BJ (cell line): ENCODE measurements at regions not wholly inside any gene's neighbourhood (a gene's known extent, or its start where the extent isn't known, plus 50 kb on each side); places are given as distances from the start of the nearest gene placed in this dataset.
"Not testable (repeated sequence)": the region's sequence is repeated elsewhere in the genome, so short reads cannot be mapped to it uniquely, and the experiment has no call there.

Source experiments
- CTCF ChIA-PET: fragments of 350-600 bp; formaldehyde crosslinking; extraction: SDS; loops from one replicate; lab custom pipeline; 2021; ENCODE audit warnings: antibody characterized with exemption, inconsistent platforms; lab: Yijun Ruan, JAX
- POLR2A ChIA-PET: fragments of 300-600 bp; sonication (Branson Sonifier 250); formaldehyde crosslinking; extraction: SDS; loops from one replicate; lab custom pipeline; 2021; ENCODE audit warnings: antibody characterized with exemption; lab: Charles Lee
- DNase-seq: peaks from one replicate; pipeline ENCODE4 v3.0.0-alpha.2; 2011; ENCODE audit warnings: low read depth
- H3K27me3 ChIP-seq: 2 replicates; pipeline ENCODE4 v1.6.0; 2011; ENCODE audit warnings: low read length; ENCODE audit not compliant: control insufficient read depth, insufficient read depth
- H3K36me3 ChIP-seq: 2 replicates; pipeline ENCODE4 v1.5.1; 2011; ENCODE audit warnings: low read length; ENCODE audit not compliant: control insufficient read depth, insufficient read depth
- H3K4me3 ChIP-seq: 2 replicates; pipeline ENCODE4 v1.5.1; 2011; ENCODE audit warnings: low read depth, mild to moderate bottlenecking, control low read depth, low read length
- CTCF ChIP-seq: IDR thresholded peaks from 2 replicates; pipeline ENCODE4 v1.5.1; 2011; ENCODE audit warnings: low read depth, mild to moderate bottlenecking, control low read depth, inconsistent platforms, low read length, moderate library complexity; ENCODE audit not compliant: insufficient read depth

GRCh38 chr3:197618408-197618807 is 62.6 kb upstream of the BDH1 start:
- H3K4me3 ChIP-seq, H3K36me3 ChIP-seq, CTCF ChIA-PET, DNase-seq, POLR2A ChIA-PET, H3K27me3 ChIP-seq: not testable (repeated sequence)

GRCh38 chr3:197615430-197615829 is 59.7 kb upstream of the BDH1 start:
- DNase-seq, result no peak
- no peak overlapping the region for H3K4me3 ChIP-seq
- POLR2A ChIA-PET, result no interaction called here
- H3K36me3 ChIP-seq, result peaks cover 6% of the 10 kb centered on the region
- H3K27me3 ChIP-seq, result no peaks in the 10 kb centered on the region
- CTCF ChIA-PET, result interaction anchor here (3.0 kb wide), 1 partner anchor 16 kb away, joined by 18 read pairs; no protein-coding TSS in a partner anchor
- no peak for TF ChIP-seq CTCF

GRCh38 chr3:197614134-197614533 is 58.4 kb upstream of the BDH1 start:
- not testable (repeated sequence) for H3K4me3 ChIP-seq, H3K27me3 ChIP-seq, H3K36me3 ChIP-seq, DNase-seq
- ChIA-PET POLR2A (interaction anchor here (0.6 kb wide), 1 partner anchor 157 kb away, joined by 5 read pairs; no protein-coding TSS in a partner anchor), CTCF (interaction anchor here (3.0 kb wide), 1 partner anchor 15 kb away, joined by 18 read pairs; no protein-coding TSS in a partner anchor)

GRCh38 chr3:197613199-197613598 is 57.4 kb upstream of the BDH1 start:
- Histone ChIP-seq H3K27me3 (no peaks in the 10 kb centered on the region), H3K4me3 (no peak overlapping the region), H3K36me3 (peaks cover 10% of the 10 kb centered on the region)
- POLR2A ChIA-PET, result interaction anchor here (0.7 kb wide), 1 partner anchor 323 kb away, joined by 9 read pairs; no protein-coding TSS in a partner anchor
- no peak for TF ChIP-seq CTCF
- CTCF ChIA-PET, result interaction anchor here (3.0 kb wide), 1 partner anchor 14 kb away, joined by 18 read pairs; no protein-coding TSS in a partner anchor
- DNase-seq, result no peak

GRCh38 chr3:197611255-197611654 is 55.5 kb upstream of the BDH1 start:
- no peak for DNase-seq
- Histone ChIP-seq H3K27me3 (no peaks in the 10 kb centered on the region), H3K36me3 (peaks cover 15% of the 10 kb centered on the region), H3K4me3 (no peak overlapping the region)
- POLR2A ChIA-PET, result no interaction called here
- TF ChIP-seq CTCF, result no peak
- CTCF ChIA-PET, result interaction anchor here (3.9 kb wide), 1 partner anchor 12 kb away, joined by 34 read pairs; no protein-coding TSS in a partner anchor

GRCh38 chr3:197606468-197606867 is 50.7 kb upstream of the BDH1 start:
- Histone ChIP-seq H3K4me3 (no peak overlapping the region), H3K36me3 (peaks cover 13% of the 10 kb centered on the region), H3K27me3 (no peaks in the 10 kb centered on the region)
- POLR2A ChIA-PET, result no interaction called here
- CTCF ChIA-PET, result interaction anchor here (2.0 kb wide), 1 partner anchor 8 kb away, joined by 17 read pairs; no protein-coding TSS in a partner anchor
- no peak for DNase-seq
- no peak for TF ChIP-seq CTCF
